Lower leg skin (tissue), 4 donors: ENCODE measurements at regions not wholly inside any gene's neighbourhood (a gene's known extent, or its start where the extent isn't known, plus 50 kb on each side); places are given as distances from the start of the nearest gene placed in this dataset.
A peak's percentile ranks its signal among the peaks of the same experiment; 100 is the strongest.

ENCODE experiments used
- DNase-seq, 2 donors: peaks; one replicate each; pipeline ENCODE4 v3.0.0-alpha.2; 2019; ENCODE audit warnings: low spot score in 2 of 2
- H3K4me3 ChIP-seq: fragments of 200-600 bp; sonication (generic); 2 replicates; pipeline ENCODE4 v1.5.1; 2017; ENCODE audit warnings: mild to moderate bottlenecking, low read depth; ENCODE audit not compliant: poor library complexity, severe bottlenecking
- CTCF ChIP-seq, 3 donors: fragments of 450-650 bp; IDR thresholded peaks; one replicate each; pipeline ENCODE4 v1.5.1; 2016; ENCODE audit warnings: antibody characterized with exemption in 3 of 3, mild to moderate bottlenecking in 3 of 3, moderate library complexity in 2 of 3
- POLR2A ChIP-seq, 2 donors: fragments of 450-650 bp; IDR thresholded peaks; one replicate each; pipeline ENCODE4 v1.6.1; 2016 to 2017; ENCODE audit warnings: antibody characterized with exemption in 2 of 2, mild to moderate bottlenecking in 1 of 2, moderate library complexity in 1 of 2
- WGBS, 2 donors: methylation state at CpG; one replicate each; pipeline ENCODE4 v1.1.5; 2018; 5-methylcytosine and 5-hydroxymethylcytosine counted together
- intact Hi-C: fragments of 100-400 bp; cut with DNase I; formaldehyde crosslinking; loops from one replicate; pipeline ENCODE4 v1.15.0; 2023; ENCODE audit warnings: low total_unique reads

- intact Hi-C loops = no loop called here
- TF ChIP-seq POLR2A (IDR thresholded peaks at IDR 0.05) = no peak
- WGBS, 2 donors = 49 to 69% methylated on average over 2 of the region's 2 CpGs
- no peak overlapping the region for H3K4me3 ChIP-seq
- DNase-seq = peak in 1 of 2 donors; percentile 31
Observed at GRCh38 chr2:219709331-219709761, 81.9 kb downstream of the SLC4A3 start.

DNA sequence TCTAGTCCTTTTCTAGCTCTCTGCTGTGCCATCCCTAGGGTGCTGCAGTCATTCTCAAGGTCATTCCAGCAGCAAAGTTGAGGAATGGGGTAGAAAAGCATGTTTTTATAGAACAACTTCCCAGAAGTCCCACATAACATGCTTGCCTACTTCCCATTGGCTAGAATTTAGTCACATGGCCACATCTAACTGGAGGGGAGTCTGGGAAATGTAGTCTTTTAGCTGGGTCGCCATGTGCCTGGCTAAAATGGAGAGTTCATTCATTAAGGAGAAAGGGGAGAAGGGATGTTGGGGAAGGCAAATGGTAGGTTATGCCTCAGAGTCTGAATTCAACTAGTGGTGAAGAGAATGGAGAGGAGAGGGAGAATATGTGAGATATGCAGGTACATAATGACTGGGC, 85.7 kb downstream of the SLC4A3 start:
- TF ChIP-seq POLR2A (IDR thresholded peaks at IDR 0.05) (no peak), CTCF (IDR thresholded peaks at IDR 0.05) (no peak)
- intact Hi-C loops = no loop called here
- 79 to 91% methylated on average over 1 of the region's 1 CpG for WGBS, 2 donors
- DNase-seq = no peak
- H3K4me3 ChIP-seq = no peak overlapping the region

DNA sequence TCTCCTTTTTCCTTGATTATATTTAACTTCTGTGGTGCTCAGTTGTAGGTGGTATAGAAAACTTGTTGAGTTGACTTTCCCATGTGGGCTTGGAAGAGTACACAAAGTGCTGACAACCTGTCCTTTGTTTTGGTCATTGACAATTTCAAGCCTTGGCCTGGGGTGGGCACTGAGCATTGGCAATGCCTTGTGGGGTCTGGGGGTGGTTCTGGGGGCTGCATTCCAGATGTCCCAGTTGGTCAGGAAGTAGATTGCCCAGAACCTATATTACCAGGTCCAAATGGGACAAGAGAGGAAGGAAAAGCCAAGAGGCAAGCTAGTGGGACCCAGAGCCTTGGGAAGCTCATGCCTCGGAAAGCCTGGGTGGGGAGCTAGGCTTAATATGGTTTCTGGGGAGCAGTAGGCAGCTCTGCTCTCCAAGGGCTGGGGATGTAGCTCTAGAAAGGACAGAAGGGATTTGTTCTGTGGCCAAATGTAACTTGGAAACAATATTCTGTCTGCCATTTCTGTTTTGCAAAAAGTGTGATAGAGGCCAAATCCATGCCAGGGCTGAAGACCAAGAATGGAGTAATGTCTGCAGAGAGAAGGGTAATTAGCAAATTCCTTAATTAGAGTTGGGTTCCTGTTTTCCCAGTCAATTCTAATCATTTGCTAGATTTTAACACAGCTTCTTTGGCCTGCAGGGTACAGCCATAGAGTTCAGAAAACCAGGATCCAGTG, 87.4 kb downstream of the SLC4A3 start:
- WGBS, 2 donors = 84 to 100% methylated on average over 1 of the region's 1 CpG
- DNase-seq = peak in 1 of 2 donors; percentile 68
- H3K4me3 ChIP-seq = no peak overlapping the region
- TF ChIP-seq POLR2A (IDR thresholded peaks at IDR 0.05) (no peak), CTCF (IDR thresholded peaks at IDR 0.05) (no peak)
- intact Hi-C loops = no loop called here

DNA sequence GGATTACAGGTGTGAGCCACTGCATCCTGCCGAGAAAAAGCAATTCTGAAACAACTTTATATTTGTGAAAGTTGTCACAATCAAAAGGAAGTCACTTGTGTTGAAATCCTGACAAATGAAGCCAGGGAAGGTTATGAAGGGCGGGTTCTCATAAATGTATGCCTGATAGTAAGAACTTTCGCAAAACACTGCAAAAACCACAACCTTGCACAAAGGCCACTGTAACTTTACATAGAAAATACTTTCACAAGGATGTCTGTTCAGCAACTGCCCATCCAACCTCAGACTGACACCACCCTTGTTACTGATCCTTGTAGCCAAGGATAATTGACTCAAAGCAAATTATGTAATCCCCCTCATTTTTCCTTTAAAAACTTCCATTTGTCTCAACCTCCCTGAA, 90.6 kb downstream of the SLC4A3 start:
- WGBS, 2 donors = 74% methylated on average over 3 of the region's 3 CpGs
- intact Hi-C loops = no loop called here
- peak in 1 of 2 donors; percentile 7 for DNase-seq
- no peak overlapping the region for H3K4me3 ChIP-seq
- TF ChIP-seq CTCF (IDR thresholded peaks at IDR 0.05) = no peak
- TF ChIP-seq POLR2A (IDR thresholded peaks at IDR 0.05) = no peak

DNA sequence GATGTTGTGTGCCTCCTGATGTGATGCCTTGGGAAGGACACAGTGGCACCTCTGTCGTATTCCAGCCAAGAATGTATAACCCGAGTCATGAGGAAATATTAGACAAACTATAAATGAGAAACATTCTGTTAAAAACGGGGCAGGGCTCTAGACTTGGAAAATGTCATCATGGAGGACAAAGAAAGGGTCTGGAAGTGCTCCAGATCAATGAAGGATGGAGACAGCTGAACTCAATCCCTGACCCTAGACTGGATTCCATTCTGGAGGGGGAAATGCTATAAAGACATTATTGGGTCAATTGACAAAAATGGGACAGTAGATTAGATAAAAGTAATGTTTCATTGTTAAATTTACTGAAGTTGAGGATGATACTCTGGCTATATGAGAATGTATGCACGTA, 92.1 kb downstream of the SLC4A3 start:
- peak in 1 of 2 donors; percentile 4 for DNase-seq
- 71 to 76% methylated on average over 4 of the region's 4 CpGs for WGBS, 2 donors
- no peak for TF ChIP-seq POLR2A (IDR thresholded peaks at IDR 0.05)
- TF ChIP-seq CTCF (IDR thresholded peaks at IDR 0.05) = no peak
- H3K4me3 ChIP-seq = no peak overlapping the region
- intact Hi-C loops = no loop called here

- H3K4me3 ChIP-seq = no peak overlapping the region
- no peak for TF ChIP-seq CTCF (IDR thresholded peaks at IDR 0.05)
- TF ChIP-seq POLR2A (IDR thresholded peaks at IDR 0.05) = no peak
- WGBS, 2 donors = 69 to 73% methylated on average over 6 of the region's 6 CpGs
- intact Hi-C loops = no loop called here
- no peak for DNase-seq
Observed at GRCh38 chr2:219720956-219721355, 93.5 kb downstream of the SLC4A3 start.
